ENCODE measurements at regions not wholly inside any gene's neighbourhood (a gene's known extent, or its start where the extent isn't known, plus 50 kb on each side); places are given as distances from the start of the nearest gene placed in this dataset.

DNA sequence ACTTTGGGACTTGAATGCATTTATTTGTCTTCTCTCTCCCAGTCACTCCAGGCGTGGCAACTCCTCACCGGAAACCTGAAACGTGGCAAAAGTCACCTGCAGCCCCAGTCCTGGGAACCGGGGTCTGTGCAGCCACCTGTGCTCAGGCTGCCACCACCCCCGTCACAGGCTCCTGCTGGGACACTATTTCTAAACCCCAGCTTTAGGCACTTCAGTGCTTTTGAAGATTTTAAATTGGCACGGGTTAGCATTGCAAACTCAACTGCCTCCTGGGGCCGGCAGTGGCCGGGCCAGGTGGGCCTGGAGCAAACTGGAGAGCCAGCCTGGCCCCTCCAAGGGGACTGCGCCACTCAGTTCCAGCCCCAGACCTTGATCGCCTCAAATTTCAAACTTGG, 146.7 kb upstream of the IQSEC1 start:
- H3K27me3 ChIP-seq: no peaks in the 10 kb centered on the region
- no peaks in the 10 kb centered on the region for H3K9me3 ChIP-seq
- DNase-seq: no peak
- no peak for TF ChIP-seq CTCF (IDR thresholded peaks at IDR 0.05)
- H3K27ac ChIP-seq: no peak overlapping the region
- H3K36me3 ChIP-seq: no peaks in the 10 kb centered on the region
- H3K4me3 ChIP-seq: no peak overlapping the region
- intact Hi-C loops (cut with DNase I): no loop called here
- H3K9ac ChIP-seq (ENCODE audit: low read depth in 2 of 2, low read length in 2 of 2): no peak overlapping the region
- no peaks in the 10 kb centered on the region for H3K4me1 ChIP-seq

- no peak overlapping the region for H3K9ac ChIP-seq (ENCODE audit: low read depth in 2 of 2, low read length in 2 of 2)
- intact Hi-C loops (cut with DNase I): no loop called here
- no peaks in the 10 kb centered on the region for H3K36me3 ChIP-seq
- H3K27me3 ChIP-seq: no peaks in the 10 kb centered on the region
- no peaks in the 10 kb centered on the region for H3K9me3 ChIP-seq
- H3K27ac ChIP-seq: no peak overlapping the region
- H3K4me1 ChIP-seq: no peaks in the 10 kb centered on the region
- no peak overlapping the region for H3K4me3 ChIP-seq
- DNase-seq: no peak
- TF ChIP-seq CTCF (IDR thresholded peaks at IDR 0.05): no peak
Measured at GRCh38 chr3:13219077-13219901, 146.1 kb upstream of the IQSEC1 start.

GRCh38 chr3:13218541-13218908, 145.3 kb upstream of the IQSEC1 start:
- no peak overlapping the region for H3K4me3 ChIP-seq
- no peaks in the 10 kb centered on the region for H3K9me3 ChIP-seq
- DNase-seq: no peak
- no peaks in the 10 kb centered on the region for H3K36me3 ChIP-seq
- H3K9ac ChIP-seq (ENCODE audit: low read depth in 2 of 2, low read length in 2 of 2): no peak overlapping the region
- no peaks in the 10 kb centered on the region for H3K4me1 ChIP-seq
- no peaks in the 10 kb centered on the region for H3K27me3 ChIP-seq
- H3K27ac ChIP-seq: no peak overlapping the region
- no peak for TF ChIP-seq CTCF (IDR thresholded peaks at IDR 0.05)
- intact Hi-C loops (cut with DNase I): no loop called here

DNA sequence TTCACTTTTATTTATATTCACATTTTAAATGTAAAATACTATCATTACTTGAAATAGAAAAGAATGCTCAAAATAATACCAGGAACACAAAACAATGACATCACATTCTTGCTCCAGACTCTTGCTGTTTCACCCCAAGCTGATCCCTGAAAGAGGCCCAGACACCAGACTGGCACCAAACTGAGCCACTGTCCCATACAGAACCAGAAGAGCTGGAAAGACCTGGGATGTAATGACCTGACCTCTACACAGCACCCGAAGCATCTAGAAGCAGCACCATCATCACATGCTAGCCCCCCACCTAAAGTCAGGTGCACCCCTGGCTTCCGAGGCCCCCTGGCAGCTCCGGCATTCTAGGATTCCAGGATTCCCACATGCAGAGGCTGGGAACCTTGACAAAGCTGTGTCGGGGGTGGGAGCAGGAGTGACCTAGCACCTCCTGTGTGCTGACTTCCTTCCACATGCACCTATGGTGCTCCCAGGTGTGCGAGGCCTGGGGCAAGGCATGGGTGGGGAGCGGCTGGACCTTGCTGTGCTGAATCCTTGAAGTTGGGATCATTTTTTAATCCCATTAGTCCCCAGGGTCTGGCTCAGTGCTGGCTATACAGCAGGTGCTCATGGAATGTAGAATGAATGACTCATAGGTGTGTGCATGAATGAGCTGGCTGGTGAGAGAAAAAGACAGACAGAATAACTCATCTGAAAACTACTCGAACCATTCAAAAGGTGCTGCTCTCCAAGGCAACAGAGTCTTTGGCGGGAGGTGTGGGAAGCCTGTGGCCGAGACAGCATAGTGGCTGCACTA, 144.7 kb upstream of the IQSEC1 start:
- no peak overlapping the region for H3K9ac ChIP-seq (ENCODE audit: low read depth in 2 of 2, low read length in 2 of 2)

GRCh38 chr3:13217253-13217652, 144.0 kb upstream of the IQSEC1 start:
- no peaks in the 10 kb centered on the region for H3K9me3 ChIP-seq
- H3K27me3 ChIP-seq: no peaks in the 10 kb centered on the region
- no peak overlapping the region for H3K9ac ChIP-seq (ENCODE audit: low read depth in 2 of 2, low read length in 2 of 2)
- H3K4me1 ChIP-seq: no peaks in the 10 kb centered on the region
- H3K4me3 ChIP-seq: no peak overlapping the region
- TF ChIP-seq CTCF (IDR thresholded peaks at IDR 0.05): no peak
- intact Hi-C loops (cut with DNase I): no loop called here
- DNase-seq: no peak
- H3K27ac ChIP-seq: no peak overlapping the region
- H3K36me3 ChIP-seq: no peaks in the 10 kb centered on the region

More for the DNA sequence above, 144.7 kb upstream of the IQSEC1 start:
- intact Hi-C loops (cut with DNase I): no loop called here
- H3K9me3 ChIP-seq: no peaks in the 10 kb centered on the region
- DNase-seq: no peak
- H3K27ac ChIP-seq: no peak overlapping the region
- H3K4me1 ChIP-seq: no peaks in the 10 kb centered on the region
- H3K27me3 ChIP-seq: no peaks in the 10 kb centered on the region
- no peaks in the 10 kb centered on the region for H3K36me3 ChIP-seq
- no peak for TF ChIP-seq CTCF (IDR thresholded peaks at IDR 0.05)
- H3K4me3 ChIP-seq: no peak overlapping the region
